RWPE1 (cell line): ENCODE measurements at regions not wholly inside any gene's neighbourhood (a gene's known extent, or its start where the extent isn't known, plus 50 kb on each side); places are given as distances from the start of the nearest gene placed in this dataset.

Source experiments
- CTCF ChIA-PET: fragments of 350-600 bp; sonication (Branson Sonifier 250); formaldehyde crosslinking; extraction: SDS; loops from one replicate; lab custom pipeline; 2021; lab: Yijun Ruan, JAX
- POLR2A ChIA-PET: fragments of 400-600 bp; formaldehyde crosslinking; extraction: SDS; loops from one replicate; lab custom pipeline; 2020; ENCODE audit warnings: antibody characterized with exemption; ENCODE audit not compliant: low non-redundant PET; lab: Yijun Ruan, JAX
- DNase-seq: peaks from one replicate; pipeline ENCODE4 v3.0.0; 2012; ENCODE audit warnings: low spot score
- H3K27ac ChIP-seq: fragments of 450-650 bp; 2 replicates; pipeline ENCODE4 v1.5.1; 2017
- CTCF ChIP-seq: fragments of 450-650 bp; conservative IDR thresholded peaks from 2 replicates; pipeline ENCODE4 v1.5.1; 2017; ENCODE audit warnings: low read depth, mild to moderate bottlenecking

DNA sequence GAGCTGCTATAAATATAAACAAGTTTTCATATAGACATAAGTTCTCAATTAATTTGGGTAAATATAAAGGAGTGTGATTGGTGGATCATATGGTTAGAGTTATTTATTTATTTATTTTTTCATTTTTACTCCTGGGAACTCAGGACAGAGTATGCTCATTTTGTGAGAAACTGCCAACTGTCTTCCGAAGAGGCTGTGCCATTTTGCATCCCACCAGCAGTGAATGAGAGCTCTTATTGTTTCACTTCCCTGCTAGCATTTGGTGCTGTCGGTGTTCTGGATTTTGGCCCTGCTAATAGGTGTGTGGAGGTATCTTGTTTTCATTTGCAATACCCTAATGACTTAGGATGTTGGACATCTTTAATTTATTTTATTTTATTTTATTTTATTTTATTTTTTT, 50.4 kb upstream of the XPO1 start:
- TF ChIP-seq CTCF, result no peak
- no peak overlapping the region for H3K27ac ChIP-seq
- DNase-seq, result no peak
- CTCF ChIA-PET, result interaction anchor here (0.5 kb wide), 1 partner anchor 267 kb away, joined by 5 read pairs; no protein-coding TSS in a partner anchor
- POLR2A ChIA-PET, result no interaction called here
